Omental fat pad (tissue), 3 donors: ENCODE measurements at regions not wholly inside any gene's neighbourhood (a gene's known extent, or its start where the extent isn't known, plus 50 kb on each side); places are given as distances from the start of the nearest gene placed in this dataset.

Source experiments
- ATAC-seq: fragments of 150-250 bp; one replicate; pipeline ENCODE4 v1.9.1; 2016; ENCODE audit warnings: mild to moderate bottlenecking, moderate library complexity; ENCODE audit not compliant: low FRiP score
- DNase-seq: peaks from one replicate; pipeline ENCODE4 v3.0.0-alpha.2; 2019; ENCODE audit warnings: low spot score
- TF ChIP-seq, protein P1 (sequence below), 3 donors: fragments of 450-650 bp; IDR thresholded peaks; one replicate each; pipeline ENCODE4 v1.5.1; 2016 to 2017; ENCODE audit warnings: antibody characterized with exemption in 3 of 3, mild to moderate bottlenecking in 3 of 3, moderate library complexity in 2 of 3

DNA sequence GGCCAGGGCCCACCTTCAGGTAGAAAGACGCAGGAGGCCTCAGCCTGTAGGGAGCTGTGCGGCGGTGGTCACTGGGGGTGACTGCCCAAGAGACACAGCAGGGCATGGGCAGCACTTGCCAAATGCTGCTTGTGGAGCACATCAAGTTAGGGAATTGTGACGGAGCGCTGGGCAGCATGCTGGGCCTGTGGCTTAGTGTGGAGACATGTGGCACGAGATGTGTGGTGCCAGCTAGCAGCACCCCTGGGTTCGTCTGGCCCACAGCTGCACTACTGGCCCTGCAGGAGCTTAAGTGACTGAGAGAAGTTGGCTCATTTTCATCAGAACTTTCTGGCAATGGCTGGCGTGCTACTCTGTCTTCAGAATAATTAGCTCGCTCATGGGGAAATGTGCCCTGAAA, 213.1 kb upstream of the SYNDIG1 start:
- TF ChIP-seq, protein P1, sequence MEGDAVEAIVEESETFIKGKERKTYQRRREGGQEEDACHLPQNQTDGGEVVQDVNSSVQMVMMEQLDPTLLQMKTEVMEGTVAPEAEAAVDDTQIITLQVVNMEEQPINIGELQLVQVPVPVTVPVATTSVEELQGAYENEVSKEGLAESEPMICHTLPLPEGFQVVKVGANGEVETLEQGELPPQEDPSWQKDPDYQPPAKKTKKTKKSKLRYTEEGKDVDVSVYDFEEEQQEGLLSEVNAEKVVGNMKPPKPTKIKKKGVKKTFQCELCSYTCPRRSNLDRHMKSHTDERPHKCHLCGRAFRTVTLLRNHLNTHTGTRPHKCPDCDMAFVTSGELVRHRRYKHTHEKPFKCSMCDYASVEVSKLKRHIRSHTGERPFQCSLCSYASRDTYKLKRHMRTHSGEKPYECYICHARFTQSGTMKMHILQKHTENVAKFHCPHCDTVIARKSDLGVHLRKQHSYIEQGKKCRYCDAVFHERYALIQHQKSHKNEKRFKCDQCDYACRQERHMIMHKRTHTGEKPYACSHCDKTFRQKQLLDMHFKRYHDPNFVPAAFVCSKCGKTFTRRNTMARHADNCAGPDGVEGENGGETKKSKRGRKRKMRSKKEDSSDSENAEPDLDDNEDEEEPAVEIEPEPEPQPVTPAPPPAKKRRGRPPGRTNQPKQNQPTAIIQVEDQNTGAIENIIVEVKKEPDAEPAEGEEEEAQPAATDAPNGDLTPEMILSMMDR (IDR thresholded peaks at IDR 0.05): no peak
- DNase-seq (no peak), ATAC-seq (no peak)

DNA sequence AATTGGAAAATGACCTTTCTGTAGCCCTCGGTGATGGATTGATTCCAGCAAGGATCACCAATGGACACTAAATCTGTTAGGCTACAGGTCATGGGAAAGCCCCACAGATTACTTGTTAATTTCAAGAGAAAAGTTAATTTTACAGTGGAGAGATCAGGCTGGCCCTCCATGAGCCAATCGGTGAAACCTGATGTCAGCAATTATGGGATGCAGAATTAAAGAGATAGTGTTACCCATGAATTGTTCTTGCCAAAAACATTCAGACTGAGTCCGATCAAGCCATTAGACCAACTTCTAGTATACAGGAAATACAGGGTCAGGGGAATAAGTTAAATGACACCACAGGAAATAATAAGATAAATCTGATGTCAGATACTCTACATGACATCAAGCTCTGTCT, 214.9 kb upstream of the SYNDIG1 start:
- ATAC-seq (no peak), DNase-seq (no peak)
- TF ChIP-seq, protein P1 (IDR thresholded peaks at IDR 0.05): no peak

DNA sequence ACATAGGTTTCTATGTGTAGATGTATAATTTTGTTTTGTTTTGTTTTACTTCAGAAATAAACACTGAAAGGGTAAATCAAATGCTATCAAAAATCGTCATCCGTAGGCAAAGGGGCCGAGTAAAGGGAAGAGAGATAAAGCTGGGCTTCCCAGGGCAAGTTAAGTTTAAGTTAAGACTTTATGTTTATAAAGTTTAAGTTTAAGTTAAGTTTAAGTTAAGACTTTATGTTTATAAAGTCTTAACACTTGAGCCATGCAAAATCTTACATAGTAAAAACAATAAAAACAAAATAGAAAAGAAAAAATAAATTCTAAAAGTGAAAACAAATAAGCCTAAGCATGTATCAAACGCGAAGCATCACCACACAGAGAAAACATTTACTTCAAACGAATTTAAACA, 216.1 kb upstream of the SYNDIG1 start:
- TF ChIP-seq, protein P1 (IDR thresholded peaks at IDR 0.05): no peak
- ATAC-seq (no peak), DNase-seq (no peak)

DNA sequence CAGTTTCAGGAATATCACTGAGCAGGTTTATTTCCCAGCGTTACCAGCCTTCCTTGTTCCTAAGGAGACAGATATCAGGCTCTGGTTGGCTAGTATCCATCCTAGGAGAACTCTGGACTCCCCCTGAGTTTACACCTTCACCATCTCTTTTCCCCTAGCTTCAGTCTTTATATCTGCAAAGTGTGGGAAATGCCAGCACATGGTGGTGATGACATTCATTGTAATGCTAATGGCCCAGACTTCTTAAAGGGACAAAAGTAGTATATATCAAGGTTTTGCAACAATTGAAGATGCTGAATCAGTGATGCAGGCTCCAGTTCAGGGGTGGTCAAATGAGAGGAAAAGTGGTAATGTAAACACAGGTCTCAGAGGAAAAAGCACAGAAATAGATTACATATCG, 224.3 kb upstream of the SYNDIG1 start:
- ATAC-seq (no peak), DNase-seq (no peak)
- TF ChIP-seq, protein P1 (IDR thresholded peaks at IDR 0.05): no peak

DNA sequence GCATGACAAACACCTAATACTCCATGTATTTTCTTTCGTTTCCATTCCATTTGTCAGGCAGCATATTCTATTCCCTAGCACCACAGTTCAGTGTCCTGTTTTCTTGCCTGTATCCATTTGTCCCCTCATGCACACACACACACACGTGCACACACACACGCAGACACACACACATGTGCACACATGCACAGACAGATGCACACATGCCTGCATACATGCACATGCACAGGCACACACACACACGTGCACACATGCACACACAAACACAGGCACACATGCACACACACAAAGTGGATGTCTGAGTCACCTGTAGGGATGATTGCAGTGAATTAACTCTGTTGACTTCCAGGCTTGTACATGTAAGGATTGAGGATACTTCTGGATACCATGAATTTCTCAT, 226.7 kb upstream of the SYNDIG1 start:
- DNase-seq: no peak

DNA sequence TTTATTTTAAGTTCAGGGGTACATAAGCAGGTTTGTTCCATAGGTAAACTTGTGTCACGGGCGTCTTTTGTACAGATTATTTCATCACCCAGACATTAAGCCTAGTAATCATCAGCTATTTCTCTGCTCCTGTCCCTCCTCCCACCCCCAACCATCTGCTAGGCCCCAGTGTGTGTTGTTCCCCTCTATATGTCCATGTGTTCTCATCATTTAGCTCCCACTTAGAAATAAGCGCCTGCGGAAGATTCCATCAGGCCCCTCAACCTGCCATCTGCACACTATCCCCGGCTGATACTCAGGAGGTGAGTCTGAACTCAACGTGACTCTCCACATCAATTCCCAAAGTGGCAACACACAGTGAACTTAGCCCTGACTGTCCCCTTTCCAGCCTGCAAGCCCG, 228.0 kb upstream of the SYNDIG1 start:
- ATAC-seq (no peak), DNase-seq (no peak)
- TF ChIP-seq, protein P1 (IDR thresholded peaks at IDR 0.05): no peak

More for the DNA sequence above, 226.7 kb upstream of the SYNDIG1 start:
- TF ChIP-seq, protein P1 (IDR thresholded peaks at IDR 0.05): no peak
- ATAC-seq: no peak

DNA sequence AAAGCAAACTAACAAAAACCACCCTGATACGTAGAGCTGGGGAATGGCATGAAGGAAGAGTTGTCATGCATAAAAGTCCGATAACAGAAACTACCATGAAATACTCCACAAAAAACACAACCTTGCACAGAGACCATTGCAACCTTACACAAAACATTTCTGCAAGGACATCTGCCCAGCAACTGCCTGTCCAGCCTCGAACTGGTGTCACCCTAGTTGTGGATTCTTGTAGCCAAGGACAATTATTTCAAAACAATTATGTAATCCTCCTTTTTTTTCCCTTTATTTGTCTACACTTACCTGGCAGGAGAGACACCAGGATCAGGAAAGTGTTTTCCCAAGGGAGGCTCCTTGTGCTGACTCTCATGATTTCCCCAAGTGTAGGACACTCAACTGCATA, 232.5 kb upstream of the SYNDIG1 start:
- TF ChIP-seq, protein P1 (IDR thresholded peaks at IDR 0.05): no peak
- DNase-seq (no peak), ATAC-seq (no peak)
